GM23338 (cell line): ENCODE measurements at regions not wholly inside any gene's neighbourhood (a gene's known extent, or its start where the extent isn't known, plus 50 kb on each side); places are given as distances from the start of the nearest gene placed in this dataset.

Experiments used
- CREB1 ChIP-seq: fragments of 250-450 bp; sonication (Bioruptor Pico); IDR thresholded peaks from 2 replicates; pipeline ENCODE4 v1.5.0; 2020; ENCODE audit warnings: low read depth, mild to moderate bottlenecking, moderate library complexity
- CTCF ChIP-seq, 2 experiments: fragments of 200-600 bp in 1 of 2; sonication (generic) in 1 of 2; conservative IDR thresholded peaks; 2 replicates each; pipeline versions ENCODE4 v1.5.1 to v1.6.1; 2016 to 2017; ENCODE audit warnings: antibody characterized with exemption in 2 of 2, low read depth in 2 of 2, mild to moderate bottlenecking in 2 of 2, moderate library complexity in 1 of 2
- EZH2 ChIP-seq: fragments of 200-600 bp; sonication (generic); IDR thresholded peaks from one replicate; pipeline ENCODE4 v1.8.0; 2017; ENCODE audit warnings: antibody characterized with exemption, mild to moderate bottlenecking, low read depth; ENCODE audit not compliant: unreplicated experiment
- EZH2phosphoT487 ChIP-seq: fragments of 200-600 bp; sonication (generic); IDR thresholded peaks from one replicate; pipeline ENCODE4 v1.8.1; 2018; ENCODE audit warnings: antibody characterized with exemption; ENCODE audit not compliant: unreplicated experiment
- JUNB ChIP-seq: IDR thresholded peaks from one replicate; pipeline ENCODE4 v1.6.1; 2016; ENCODE audit warnings: antibody characterized with exemption; ENCODE audit not compliant: unreplicated experiment
- NANOG ChIP-seq: IDR thresholded peaks from 2 replicates; pipeline ENCODE4 v1.6.1; 2016; ENCODE audit warnings: antibody characterized with exemption, borderline replicate concordance
- POLR2AphosphoS5 ChIP-seq: IDR thresholded peaks from 2 replicates; pipeline ENCODE4 v1.6.1; 2016; ENCODE audit warnings: antibody characterized with exemption, low read depth
- STAT1 ChIP-seq: IDR thresholded peaks from one replicate; pipeline ENCODE4 v1.6.1; 2016; ENCODE audit warnings: antibody characterized with exemption; ENCODE audit not compliant: unreplicated experiment
- ZNF114 ChIP-seq: fragments of 250-450 bp; sonication (Bioruptor Pico); IDR thresholded peaks from 2 replicates; pipeline ENCODE4 v1.5.0; 2020; ENCODE audit warnings: mild to moderate bottlenecking, moderate library complexity
- ZNF331 ChIP-seq: fragments of 250-450 bp; sonication (Bioruptor Pico); IDR thresholded peaks from 2 replicates; pipeline ENCODE4 v1.5.0; 2020; ENCODE audit warnings: low read depth, mild to moderate bottlenecking, moderate library complexity
- ZNF462 ChIP-seq: fragments of 250-450 bp; sonication (Bioruptor Pico); IDR thresholded peaks from 2 replicates; pipeline ENCODE4 v1.5.0; 2020; ENCODE audit warnings: mild to moderate bottlenecking, moderate library complexity
- TF ChIP-seq, protein P1 (sequence below): IDR thresholded peaks from 2 replicates; pipeline ENCODE4 v1.6.1; 2016; ENCODE audit warnings: antibody characterized with exemption
- TF ChIP-seq, protein P2 (sequence below): IDR thresholded peaks from one replicate; pipeline ENCODE4 v1.6.1; 2018; ENCODE audit warnings: antibody characterized with exemption; ENCODE audit not compliant: unreplicated experiment

DNA sequence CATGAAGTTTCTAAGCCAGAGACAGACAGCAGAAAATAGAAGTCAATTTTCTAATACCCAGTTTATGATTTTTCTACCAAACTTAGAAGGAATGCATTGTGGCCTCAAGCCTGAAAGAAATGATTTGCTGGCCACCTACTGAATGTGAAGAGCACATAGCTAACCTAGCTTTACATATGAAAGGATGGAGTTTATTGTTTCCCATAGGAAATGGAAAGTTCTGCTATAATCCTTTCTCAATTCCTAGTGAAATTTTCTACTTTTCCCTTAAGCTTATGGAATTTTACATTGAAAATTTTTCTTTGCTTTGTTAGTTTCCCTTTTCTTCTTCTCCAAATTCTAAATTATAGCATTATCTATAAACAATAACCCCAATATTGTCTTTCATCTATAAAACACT is 110.1 kb downstream of the TMEM167A start:
- TF ChIP-seq EZH2 (no peak), EZH2phosphoT487 (no peak), CTCF (conservative IDR thresholded peaks at IDR 0.05; ENCODE audit: low read depth in 2 of 2) (no peak), JUNB (no peak), CREB1 (CRISPR knock-in tag) (no peak), POLR2AphosphoS5 (no peak), NANOG (no peak), ZNF462 (CRISPR knock-in tag) (no peak), ZNF331 (CRISPR knock-in tag) (no peak), ZNF114 (CRISPR knock-in tag) (no peak), STAT1 (no peak)
- TF ChIP-seq, protein P1, sequence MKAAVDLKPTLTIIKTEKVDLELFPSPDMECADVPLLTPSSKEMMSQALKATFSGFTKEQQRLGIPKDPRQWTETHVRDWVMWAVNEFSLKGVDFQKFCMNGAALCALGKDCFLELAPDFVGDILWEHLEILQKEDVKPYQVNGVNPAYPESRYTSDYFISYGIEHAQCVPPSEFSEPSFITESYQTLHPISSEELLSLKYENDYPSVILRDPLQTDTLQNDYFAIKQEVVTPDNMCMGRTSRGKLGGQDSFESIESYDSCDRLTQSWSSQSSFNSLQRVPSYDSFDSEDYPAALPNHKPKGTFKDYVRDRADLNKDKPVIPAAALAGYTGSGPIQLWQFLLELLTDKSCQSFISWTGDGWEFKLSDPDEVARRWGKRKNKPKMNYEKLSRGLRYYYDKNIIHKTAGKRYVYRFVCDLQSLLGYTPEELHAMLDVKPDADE = no peak
- TF ChIP-seq, protein P2, sequence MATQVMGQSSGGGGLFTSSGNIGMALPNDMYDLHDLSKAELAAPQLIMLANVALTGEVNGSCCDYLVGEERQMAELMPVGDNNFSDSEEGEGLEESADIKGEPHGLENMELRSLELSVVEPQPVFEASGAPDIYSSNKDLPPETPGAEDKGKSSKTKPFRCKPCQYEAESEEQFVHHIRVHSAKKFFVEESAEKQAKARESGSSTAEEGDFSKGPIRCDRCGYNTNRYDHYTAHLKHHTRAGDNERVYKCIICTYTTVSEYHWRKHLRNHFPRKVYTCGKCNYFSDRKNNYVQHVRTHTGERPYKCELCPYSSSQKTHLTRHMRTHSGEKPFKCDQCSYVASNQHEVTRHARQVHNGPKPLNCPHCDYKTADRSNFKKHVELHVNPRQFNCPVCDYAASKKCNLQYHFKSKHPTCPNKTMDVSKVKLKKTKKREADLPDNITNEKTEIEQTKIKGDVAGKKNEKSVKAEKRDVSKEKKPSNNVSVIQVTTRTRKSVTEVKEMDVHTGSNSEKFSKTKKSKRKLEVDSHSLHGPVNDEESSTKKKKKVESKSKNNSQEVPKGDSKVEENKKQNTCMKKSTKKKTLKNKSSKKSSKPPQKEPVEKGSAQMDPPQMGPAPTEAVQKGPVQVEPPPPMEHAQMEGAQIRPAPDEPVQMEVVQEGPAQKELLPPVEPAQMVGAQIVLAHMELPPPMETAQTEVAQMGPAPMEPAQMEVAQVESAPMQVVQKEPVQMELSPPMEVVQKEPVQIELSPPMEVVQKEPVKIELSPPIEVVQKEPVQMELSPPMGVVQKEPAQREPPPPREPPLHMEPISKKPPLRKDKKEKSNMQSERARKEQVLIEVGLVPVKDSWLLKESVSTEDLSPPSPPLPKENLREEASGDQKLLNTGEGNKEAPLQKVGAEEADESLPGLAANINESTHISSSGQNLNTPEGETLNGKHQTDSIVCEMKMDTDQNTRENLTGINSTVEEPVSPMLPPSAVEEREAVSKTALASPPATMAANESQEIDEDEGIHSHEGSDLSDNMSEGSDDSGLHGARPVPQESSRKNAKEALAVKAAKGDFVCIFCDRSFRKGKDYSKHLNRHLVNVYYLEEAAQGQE = no peak
